Neural progenitor cell (in vitro differentiated cells): ENCODE measurements at regions not wholly inside any gene's neighbourhood (a gene's known extent, or its start where the extent isn't known, plus 50 kb on each side); places are given as distances from the start of the nearest gene placed in this dataset.

ENCODE experiments used
- CTCF ChIP-seq: fragments of 200-600 bp; sonication (generic); IDR thresholded peaks from 2 replicates; pipeline ENCODE4 v1.5.1; 2017; ENCODE audit warnings: antibody characterized with exemption, mild to moderate bottlenecking
- EZH2 ChIP-seq: fragments of 200-600 bp; sonication (generic); IDR thresholded peaks from 2 replicates; pipeline ENCODE4 v1.6.1; 2017; ENCODE audit warnings: antibody characterized with exemption, mild to moderate bottlenecking, moderate library complexity
- EZH2phosphoT487 ChIP-seq: fragments of 200-600 bp; sonication (generic); IDR thresholded peaks from 2 replicates; pipeline ENCODE4 v1.6.1; 2017; ENCODE audit warnings: antibody characterized with exemption

DNA sequence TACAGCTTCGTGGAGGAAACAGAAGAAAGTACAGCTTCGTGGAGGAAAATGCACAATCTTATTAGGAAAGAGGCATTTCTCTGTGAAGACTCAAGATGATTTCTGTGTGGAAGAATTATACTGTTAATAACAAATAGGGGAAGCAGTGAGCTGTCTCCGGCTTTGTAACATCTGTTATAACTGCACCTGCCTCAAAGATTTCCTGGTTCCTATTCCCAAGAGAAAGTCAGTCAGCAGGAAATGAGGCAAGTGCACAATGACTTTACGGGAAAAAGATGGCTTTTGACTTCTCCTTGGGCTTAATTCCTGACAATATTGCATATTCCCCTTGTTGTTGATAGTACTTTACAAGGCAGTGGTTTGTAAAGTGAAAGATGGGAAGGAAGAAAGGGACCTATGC lies 538.5 kb downstream of the BMP2 start:
- no peak for TF ChIP-seq CTCF
- no peak for TF ChIP-seq EZH2
- TF ChIP-seq EZH2phosphoT487 = no peak
